B cell (primary cell): ENCODE measurements at regions not wholly inside any gene's neighbourhood (a gene's known extent, or its start where the extent isn't known, plus 50 kb on each side); places are given as distances from the start of the nearest gene placed in this dataset.

ENCODE experiments used
- ATAC-seq: fragments of 200-7000 bp; cut with Tn5 transposase; one replicate; pipeline ENCODE4 v1.10.0; 2021; ENCODE audit warnings: low read depth, mild to moderate bottlenecking, moderate number of reproducible peaks, moderate library complexity
- CTCF ChIA-PET: fragments of 350-600 bp; sonication (Branson Sonifier 250); formaldehyde crosslinking; loops from one replicate; lab custom pipeline; 2021; ENCODE audit warnings: antibody characterized with exemption, inconsistent platforms; lab: Charles Lee
- POLR2A ChIA-PET: fragments of 350-600 bp; sonication (Branson Sonifier 250); formaldehyde crosslinking; loops from one replicate; lab custom pipeline; 2021; ENCODE audit warnings: antibody characterized with exemption; lab: Charles Lee
- DNase-seq: peaks from one replicate; pipeline ENCODE4 v3.0.0; 2013
- H2AFZ ChIP-seq: 2 replicates; pipeline ENCODE4 v1.6.1; 2012; ENCODE audit warnings: mild to moderate bottlenecking, low read depth, low read length; ENCODE audit not compliant: insufficient read depth, poor library complexity, severe bottlenecking
- H3K27ac ChIP-seq, 2 donors: 1 replicate in 1 of 2; 2 replicates in 1 of 2; pipeline ENCODE4 v1.5.1; 2012 to 2013; ENCODE audit warnings: low read length in 2 of 2, mild to moderate bottlenecking in 2 of 2, moderate library complexity in 1 of 2
- H3K27me3 ChIP-seq, 4 experiments: fragments of 200-600 bp in 1 of 4; sonication (generic) in 1 of 4; replicated peaks in 1 of 4; 1 replicate in 2 of 4; 2 replicates in 2 of 4; pipeline versions ENCODE4 v1.6.1 to v1.7.0; 2013 to 2016; ENCODE audit warnings: low read length in 3 of 4, mild to moderate bottlenecking in 2 of 4, mixed read lengths in 1 of 4, moderate library complexity in 1 of 4; ENCODE audit not compliant: insufficient read depth in 4 of 4, control insufficient read depth in 3 of 4; ENCODE audit errors: control extremely low read depth in 1 of 4
- H3K36me3 ChIP-seq, 2 experiments: replicated peaks in 1 of 2; 1 replicate in 1 of 2; 2 replicates in 1 of 2; pipeline versions ENCODE4 v1.6.1 to v1.7.1; 2013; ENCODE audit warnings: low read length in 1 of 2; ENCODE audit not compliant: insufficient read depth in 2 of 2, control insufficient read depth in 1 of 2; ENCODE audit errors: control extremely low read depth in 1 of 2, extremely low read depth in 1 of 2
- H3K4me1 ChIP-seq, 2 donors: fragments of 200-600 bp in 1 of 2; sonication (generic) in 1 of 2; 1 replicate in 1 of 2; 2 replicates in 1 of 2; pipeline versions ENCODE4 v1.5.1 to v1.6.1; 2013 to 2017; ENCODE audit warnings: low read length in 2 of 2; ENCODE audit not compliant: control insufficient read depth in 2 of 2, insufficient read depth in 2 of 2
- H3K4me2 ChIP-seq: replicated peaks from 2 replicates; pipeline ENCODE3; 2012; ENCODE audit warnings: mild to moderate bottlenecking, low read depth, low read length; ENCODE audit not compliant: poor library complexity, severe bottlenecking
- H3K4me3 ChIP-seq, 5 experiments: fragments of 200-600 bp in 1 of 5; sonication (generic) in 1 of 5; 1 replicate in 3 of 5; 2 replicates in 2 of 5; pipeline versions ENCODE4 v1.5.1 to v1.7.0; 2011 to 2016; ENCODE audit warnings: low read length in 4 of 5, mild to moderate bottlenecking in 4 of 5, low read depth in 2 of 5, control low read depth in 1 of 5, moderate library complexity in 1 of 5; ENCODE audit not compliant: insufficient read depth in 1 of 5; ENCODE audit errors: control extremely low read depth in 1 of 5, extremely low read depth in 1 of 5
- H3K79me2 ChIP-seq: fragments of 200-600 bp; sonication (generic); one replicate; pipeline ENCODE4 v1.6.0; 2016; ENCODE audit warnings: low read length; ENCODE audit not compliant: control insufficient read depth, insufficient read depth
- H3K9ac ChIP-seq: fragments of 200-600 bp; sonication (generic); 2 replicates; pipeline ENCODE4 v1.6.1; 2017; ENCODE audit warnings: mild to moderate bottlenecking, low read length, moderate library complexity
- H3K9me3 ChIP-seq, 3 donors: one replicate each; pipeline versions ENCODE4 v1.6.1 to v1.7.1; 2013; ENCODE audit warnings: low read length in 2 of 3; ENCODE audit not compliant: control insufficient read depth in 2 of 3, insufficient read depth in 1 of 3; ENCODE audit errors: control extremely low read depth in 1 of 3
- H4K20me1 ChIP-seq: 2 replicates; pipeline ENCODE4 v1.6.0; 2012; ENCODE audit warnings: mild to moderate bottlenecking, low read length; ENCODE audit not compliant: insufficient read depth, control insufficient read depth, poor library complexity, severe bottlenecking
- H3K27ac Mint-ChIP-seq: one replicate; pipeline ENCODE4 v1.8.0; 2021; ENCODE audit warnings: mixed read lengths
- H3K27me3 Mint-ChIP-seq: one replicate; pipeline ENCODE4 v1.8.0; 2021; ENCODE audit warnings: mixed read lengths
- H3K4me1 Mint-ChIP-seq: one replicate; pipeline ENCODE4 v1.8.0; 2021; ENCODE audit warnings: mixed read lengths
- H3K4me3 Mint-ChIP-seq: one replicate; pipeline ENCODE4 v1.8.0; 2021; ENCODE audit warnings: mixed read lengths
- H3K9me3 Mint-ChIP-seq: one replicate; pipeline ENCODE4 v1.8.0; 2022; ENCODE audit warnings: mixed read lengths; ENCODE audit not compliant: insufficient read depth
- EZH2 ChIP-seq: IDR thresholded peaks from 2 replicates; pipeline ENCODE4 v1.6.1; 2012; ENCODE audit warnings: borderline replicate concordance, low read depth, mild to moderate bottlenecking, moderate library complexity, low read length; ENCODE audit not compliant: insufficient read depth, poor library complexity, severe bottlenecking
- WGBS: methylation state at CpG from one replicate; pipeline ENCODE4 v1.1.5; 2013; ENCODE audit warnings: missing lambda C conversion rate; ENCODE audit not compliant: insufficient coverage; 5-methylcytosine and 5-hydroxymethylcytosine counted together
- intact Hi-C: fragments of 100-400 bp; cut with micrococcal nuclease; formaldehyde crosslinking; loops from one replicate; pipeline ENCODE4 v1.10.0; 2022
- TF ChIP-seq, protein P1 (sequence below): fragments of 200-600 bp; IDR thresholded peaks from one replicate; pipeline ENCODE4 v1.8.0; 2022; ENCODE audit warnings: antibody characterized with exemption, mild to moderate bottlenecking

DNA sequence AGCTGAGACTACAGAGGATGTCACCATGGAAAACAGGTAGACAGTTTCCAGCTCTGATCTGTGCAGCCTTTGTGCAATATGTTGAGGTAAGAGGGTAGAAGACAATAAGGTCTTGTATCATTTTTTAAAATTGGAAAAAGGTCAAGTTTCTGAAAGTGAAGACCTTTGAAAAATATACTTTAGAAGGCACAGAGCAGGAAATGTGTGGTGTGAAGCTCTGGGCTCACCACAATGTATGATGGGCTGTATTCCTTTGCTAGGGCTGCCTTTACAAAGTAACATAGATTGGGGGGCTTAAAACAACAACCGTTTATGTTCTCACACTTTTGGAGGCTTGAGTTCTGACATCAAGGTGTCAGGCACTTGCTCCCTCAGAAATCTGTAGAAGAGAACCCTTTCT lies 514.3 kb upstream of the JARID2 start:
- Histone ChIP-seq H3K4me3 (no peak overlapping the region), H3K9me3 (peaks cover 0 to 4% (median 0%) of the 10 kb centered on the region in 3 donors), H4K20me1 (no peaks in the 10 kb centered on the region), H3K27me3 (no peaks in the 10 kb centered on the region), H3K4me2 (no peak overlapping the region), H3K4me1 (peaks cover 88 to 91% of the 10 kb centered on the region in 2 donors), H3K9ac (no peak overlapping the region), H3K36me3 (no peaks in the 10 kb centered on the region), H2AFZ (no peak overlapping the region), H3K27ac (no peak overlapping the region), H3K79me2 (no peaks in the 10 kb centered on the region)
- no peak overlapping the region for H3K4me3 Mint-ChIP-seq
- peak overlapping the region; percentile 96 for H3K27ac Mint-ChIP-seq
- POLR2A ChIA-PET: no interaction called here
- H3K4me1 Mint-ChIP-seq: peaks cover 96% of the 10 kb centered on the region
- no peak for ATAC-seq
- DNase-seq: no peak
- H3K9me3 Mint-ChIP-seq: peaks cover 2% of the 10 kb centered on the region
- CTCF ChIA-PET: interaction anchor here (1.2 to 1.3 kb wide), 2 partner anchors 70 to 521 kb away, joined by 3 to 5 read pairs; no protein-coding TSS in a partner anchor
- WGBS: no CpG with 5 or more reads among the region's 1 CpG
- TF ChIP-seq, protein P1, sequence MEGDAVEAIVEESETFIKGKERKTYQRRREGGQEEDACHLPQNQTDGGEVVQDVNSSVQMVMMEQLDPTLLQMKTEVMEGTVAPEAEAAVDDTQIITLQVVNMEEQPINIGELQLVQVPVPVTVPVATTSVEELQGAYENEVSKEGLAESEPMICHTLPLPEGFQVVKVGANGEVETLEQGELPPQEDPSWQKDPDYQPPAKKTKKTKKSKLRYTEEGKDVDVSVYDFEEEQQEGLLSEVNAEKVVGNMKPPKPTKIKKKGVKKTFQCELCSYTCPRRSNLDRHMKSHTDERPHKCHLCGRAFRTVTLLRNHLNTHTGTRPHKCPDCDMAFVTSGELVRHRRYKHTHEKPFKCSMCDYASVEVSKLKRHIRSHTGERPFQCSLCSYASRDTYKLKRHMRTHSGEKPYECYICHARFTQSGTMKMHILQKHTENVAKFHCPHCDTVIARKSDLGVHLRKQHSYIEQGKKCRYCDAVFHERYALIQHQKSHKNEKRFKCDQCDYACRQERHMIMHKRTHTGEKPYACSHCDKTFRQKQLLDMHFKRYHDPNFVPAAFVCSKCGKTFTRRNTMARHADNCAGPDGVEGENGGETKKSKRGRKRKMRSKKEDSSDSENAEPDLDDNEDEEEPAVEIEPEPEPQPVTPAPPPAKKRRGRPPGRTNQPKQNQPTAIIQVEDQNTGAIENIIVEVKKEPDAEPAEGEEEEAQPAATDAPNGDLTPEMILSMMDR: no peak
- TF ChIP-seq EZH2: no peak
- intact Hi-C loops: no loop called here
- H3K27me3 Mint-ChIP-seq: no peaks in the 10 kb centered on the region

DNA sequence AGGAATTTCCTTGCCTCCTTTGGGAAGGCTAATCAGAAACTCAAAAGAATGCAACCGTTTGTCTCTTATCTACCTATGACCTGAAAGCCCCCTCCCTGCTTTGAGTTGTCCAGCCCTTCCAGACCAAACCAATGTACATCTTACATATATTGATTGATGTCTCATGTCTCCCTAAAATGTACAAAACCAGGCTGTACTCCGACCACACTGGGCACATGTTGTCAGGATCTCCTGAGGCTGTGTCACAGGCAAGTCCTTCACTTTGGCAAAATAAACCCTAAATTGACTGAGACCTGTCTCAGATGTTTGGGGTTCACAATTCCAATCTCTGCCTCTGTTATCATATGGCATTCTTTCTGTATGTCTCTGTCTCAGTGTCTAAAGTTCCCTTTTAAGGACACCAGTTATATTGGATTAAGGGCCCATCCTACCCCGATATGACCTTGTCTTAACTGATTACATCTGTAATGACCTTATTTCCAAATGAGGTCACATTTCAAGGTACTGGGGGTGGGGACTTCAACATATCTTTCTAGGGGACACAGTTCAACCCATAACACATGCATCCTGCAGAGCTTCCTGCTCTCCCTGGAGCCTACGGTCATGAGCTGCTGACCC lies 513.5 kb upstream of the JARID2 start:
- Histone ChIP-seq H3K79me2 (no peaks in the 10 kb centered on the region), H3K27me3 (no peaks in the 10 kb centered on the region), H3K4me1 (peaks cover 88 to 97% of the 10 kb centered on the region in 2 donors), H3K4me3 (no peak overlapping the region), H3K9ac (no peak overlapping the region), H4K20me1 (no peaks in the 10 kb centered on the region), H3K36me3 (no peaks in the 10 kb centered on the region), H3K27ac (no peak overlapping the region), H2AFZ (no peak overlapping the region), H3K4me2 (peak overlapping the region; percentile 70), H3K9me3 (peaks cover 0 to 4% (median 0%) of the 10 kb centered on the region in 3 donors)
- 93% methylated on average over 2 of the region's 4 CpGs for WGBS
- DNase-seq: no peak
- H3K9me3 Mint-ChIP-seq: peaks cover 2% of the 10 kb centered on the region
- CTCF ChIA-PET: interaction anchor here (1.2 kb wide), 1 partner anchor 71 kb away, joined by 5 read pairs; no protein-coding TSS in a partner anchor
- TF ChIP-seq, protein P1: no peak
- no peak for TF ChIP-seq EZH2
- intact Hi-C loops: no loop called here
- POLR2A ChIA-PET: interaction anchor here (0.5 to 0.6 kb wide), 2 partner anchors 104 to 310 kb away, joined by 3 to 4 read pairs; no protein-coding TSS in a partner anchor
- no peak for ATAC-seq
- H3K4me3 Mint-ChIP-seq: peak overlapping the region; percentile 47
- H3K27ac Mint-ChIP-seq: peak overlapping the region; percentile 93
- no peaks in the 10 kb centered on the region for H3K27me3 Mint-ChIP-seq
- peaks cover 97% of the 10 kb centered on the region for H3K4me1 Mint-ChIP-seq
